NCI-H2029 (cell line): ENCODE measurements at regions not wholly inside any gene's neighbourhood (a gene's known extent, or its start where the extent isn't known, plus 50 kb on each side); places are given as distances from the start of the nearest gene placed in this dataset.
"Not testable (repeated sequence)": the region's sequence is repeated elsewhere in the genome, so short reads cannot be mapped to it uniquely, and the experiment has no call there.

ENCODE experiments used
- DNase-seq: peaks from one replicate; lab custom pipeline; 2025; lab: John Stamatoyannopoulos, UW

DNA sequence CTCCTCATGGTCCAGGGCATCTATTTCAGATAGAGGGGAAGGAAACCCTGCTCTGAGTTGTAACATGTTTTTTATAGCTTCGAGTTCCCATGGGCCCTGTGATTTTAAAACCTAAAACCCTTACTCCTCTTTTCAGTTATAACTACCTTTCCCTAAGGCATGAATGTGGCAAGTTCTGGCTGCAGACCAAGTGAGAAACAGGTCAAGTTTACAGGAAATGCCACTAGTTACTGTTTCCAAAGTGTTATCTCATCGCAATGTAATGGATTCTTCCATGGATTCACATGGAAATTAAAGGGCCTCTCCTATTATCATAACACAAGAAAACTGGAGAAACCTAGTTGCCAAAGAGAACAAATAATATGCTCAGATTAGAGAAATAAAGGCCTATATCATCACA, 574.5 kb upstream of the GRAMD2B start:
- DNase-seq, result no peak

DNA sequence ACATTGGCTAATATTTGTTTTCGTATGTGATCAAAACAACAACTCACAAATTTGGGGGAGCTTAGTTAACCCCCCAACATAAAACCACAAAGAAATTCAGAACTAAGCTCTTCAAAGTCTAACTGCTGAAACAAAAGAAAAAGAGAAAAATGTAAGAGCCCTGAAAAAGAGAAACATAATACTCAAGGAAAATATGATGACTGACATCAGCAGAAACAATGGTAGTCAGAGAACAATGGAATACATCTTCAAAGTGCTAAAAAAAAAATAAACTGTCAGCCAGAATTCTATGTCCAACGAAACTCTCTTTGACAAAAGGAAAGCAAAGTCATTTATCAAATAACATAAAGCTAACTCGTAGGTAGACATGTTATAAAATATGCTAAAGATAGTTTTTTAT, 566.3 kb upstream of the GRAMD2B start:
- DNase-seq, result no peak

DNA sequence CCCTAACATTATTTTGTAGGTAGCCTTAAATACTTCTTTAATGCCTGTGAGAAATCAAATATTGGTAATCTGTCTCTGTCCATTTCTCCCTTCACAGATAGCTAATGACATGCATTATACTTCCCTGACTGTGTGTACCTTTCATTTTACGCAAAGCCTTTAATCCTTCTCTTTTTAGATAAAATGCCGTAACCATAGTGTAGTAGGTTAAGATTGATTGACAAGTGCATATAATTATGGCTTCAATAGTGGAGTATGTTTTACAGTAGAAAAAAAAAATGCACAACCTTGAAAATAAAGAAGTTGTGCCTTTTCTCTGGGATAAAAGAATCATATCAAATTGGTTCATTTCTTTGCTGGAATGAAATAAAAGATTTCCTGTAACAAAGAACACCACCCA, 559.6 kb upstream of the GRAMD2B start:
- no peak for DNase-seq

DNA sequence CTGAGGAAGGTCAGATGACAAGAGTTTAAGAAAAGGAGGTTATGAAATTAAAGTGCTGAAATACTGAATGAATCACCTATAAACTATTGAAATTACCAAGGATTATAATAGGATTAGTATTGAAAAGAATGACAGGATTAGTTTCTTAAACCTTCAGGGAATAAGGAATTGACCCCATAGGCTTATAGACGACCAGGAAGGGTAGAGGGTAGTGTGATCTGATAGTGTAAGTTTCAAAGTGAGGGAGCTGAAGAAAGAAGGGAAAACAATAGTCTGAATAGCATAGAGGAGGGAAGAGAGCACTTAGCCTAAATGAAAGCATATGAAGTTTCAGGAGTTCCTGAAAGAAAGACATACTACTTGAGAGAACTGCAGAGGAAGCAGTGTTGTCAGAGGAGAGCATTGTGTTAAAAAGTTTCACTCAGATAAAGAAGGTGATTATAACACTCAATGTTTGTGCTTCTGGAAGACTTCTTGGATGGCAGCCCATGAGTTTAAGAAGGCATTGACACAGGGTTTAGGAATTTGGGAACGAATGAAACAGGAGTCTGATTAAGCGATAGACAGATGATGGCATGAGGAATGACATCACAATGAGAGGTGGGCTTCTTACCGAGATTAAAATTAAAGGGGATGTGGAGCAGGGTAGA, 557.9 kb upstream of the GRAMD2B start:
- DNase-seq, result no peak

DNA sequence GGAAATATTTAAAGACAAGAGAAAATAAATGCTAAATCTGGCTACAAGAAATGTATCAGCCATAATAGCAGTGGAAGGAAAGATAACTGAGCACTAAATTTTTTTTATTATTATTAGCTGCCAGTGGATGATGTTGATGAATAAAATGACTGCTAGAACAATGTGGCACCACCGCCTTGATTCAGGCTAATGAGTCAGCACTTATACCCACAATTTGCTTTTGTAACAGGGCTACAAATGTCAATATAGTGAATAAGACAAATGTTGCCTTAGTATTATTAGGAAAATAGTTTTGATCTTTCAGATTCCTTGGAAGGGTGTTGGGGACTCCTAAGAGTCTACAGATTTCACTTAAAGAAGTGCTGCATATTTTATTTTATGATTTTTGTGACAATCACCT, 555.2 kb upstream of the GRAMD2B start:
- DNase-seq, result no peak

DNA sequence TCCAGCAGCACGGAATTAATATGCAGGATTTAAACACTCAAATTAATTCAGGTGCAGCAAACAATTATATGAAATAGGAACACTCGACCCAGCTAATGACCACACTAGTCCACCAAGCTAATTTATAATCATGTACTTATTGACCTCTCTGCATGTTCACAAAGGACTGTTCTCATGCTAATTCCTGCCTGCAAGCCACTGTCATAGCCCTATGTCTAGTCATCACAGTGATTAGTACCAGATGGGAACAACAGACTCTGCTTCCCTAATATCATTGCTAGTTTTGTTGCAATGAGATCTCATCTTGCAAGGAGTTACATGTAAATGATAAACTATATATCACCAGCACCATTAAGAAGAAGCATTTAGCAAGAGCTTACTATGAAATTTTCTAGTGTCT, 553.0 kb upstream of the GRAMD2B start:
- DNase-seq, result no peak

DNA sequence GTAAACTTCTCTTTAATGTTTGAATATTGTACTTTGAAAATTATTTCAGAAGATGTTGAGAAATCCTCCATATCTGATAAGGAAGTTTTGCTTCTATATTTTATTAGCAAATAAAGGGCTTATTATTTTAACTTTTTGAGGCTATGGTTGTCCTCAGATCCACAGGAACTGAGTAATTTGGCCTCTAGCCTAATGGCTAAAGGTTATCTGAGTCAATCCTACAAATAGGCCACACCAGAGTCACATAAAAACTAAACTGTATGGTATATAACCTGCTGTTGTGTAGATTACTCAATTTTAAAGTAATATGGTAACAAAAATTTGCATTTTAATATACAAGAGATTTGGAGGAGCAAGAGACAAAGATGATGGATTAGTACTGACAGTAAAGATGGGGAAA, 549.2 kb upstream of the GRAMD2B start:
- DNase-seq, result no peak

DNA sequence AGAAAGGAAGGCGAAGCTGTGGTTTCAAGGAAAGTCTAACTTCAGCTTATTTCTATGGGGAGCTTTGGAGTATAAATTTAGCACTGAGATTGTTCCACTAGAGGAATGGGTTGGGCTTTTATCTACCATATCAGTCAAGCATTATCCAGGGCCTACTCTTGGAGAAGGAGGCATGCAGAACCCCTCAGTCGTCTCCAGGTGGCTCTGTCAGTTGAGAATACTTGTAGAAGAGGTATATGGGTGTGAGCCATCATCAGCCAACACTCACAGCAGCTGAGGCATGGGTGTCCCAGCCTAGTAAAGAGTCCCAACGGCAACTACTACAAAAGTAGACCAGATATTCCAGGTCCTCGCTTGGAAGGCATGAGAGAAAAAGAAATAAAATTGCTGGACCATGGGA, 548.5 kb upstream of the GRAMD2B start:
- DNase-seq, result no peak

DNA sequence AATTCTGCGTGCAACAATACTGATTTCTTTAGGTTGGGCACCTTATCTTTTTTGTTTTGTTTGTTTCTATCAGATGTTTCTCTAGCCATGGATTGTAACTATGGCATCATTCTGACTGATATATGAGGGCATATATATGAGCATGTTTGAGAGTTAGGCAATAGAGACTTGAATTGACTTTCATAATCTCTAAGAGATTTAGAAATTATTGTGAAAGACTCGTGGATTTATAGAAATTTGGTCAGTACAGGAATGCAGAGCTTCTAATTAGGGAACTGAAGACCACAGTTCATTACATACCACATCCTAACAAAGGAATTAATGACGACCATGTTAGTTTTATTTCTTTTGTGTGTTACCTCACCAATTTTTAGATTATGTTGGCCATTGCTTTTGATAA, 546.0 kb upstream of the GRAMD2B start:
- DNase-seq, result no peak

DNA sequence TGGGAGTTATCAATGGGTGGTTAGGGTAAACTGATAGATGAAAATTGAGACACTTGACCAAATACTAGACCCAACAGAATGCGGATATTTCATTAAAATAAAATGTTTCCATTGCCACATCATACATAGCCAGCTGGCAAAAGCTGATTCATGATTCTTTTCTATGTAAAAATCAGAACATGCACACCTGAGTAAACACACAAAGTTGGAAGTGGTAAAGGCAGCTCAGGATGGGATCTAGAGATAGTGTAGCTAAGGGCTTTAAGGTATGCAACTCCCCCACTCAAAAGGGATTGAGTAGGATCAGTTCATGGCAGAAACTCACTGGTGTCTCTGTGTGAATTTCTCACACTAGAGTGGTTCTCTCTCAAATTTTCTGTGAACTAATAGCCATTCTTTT, 541.1 kb upstream of the GRAMD2B start:
- no peak for DNase-seq

DNA sequence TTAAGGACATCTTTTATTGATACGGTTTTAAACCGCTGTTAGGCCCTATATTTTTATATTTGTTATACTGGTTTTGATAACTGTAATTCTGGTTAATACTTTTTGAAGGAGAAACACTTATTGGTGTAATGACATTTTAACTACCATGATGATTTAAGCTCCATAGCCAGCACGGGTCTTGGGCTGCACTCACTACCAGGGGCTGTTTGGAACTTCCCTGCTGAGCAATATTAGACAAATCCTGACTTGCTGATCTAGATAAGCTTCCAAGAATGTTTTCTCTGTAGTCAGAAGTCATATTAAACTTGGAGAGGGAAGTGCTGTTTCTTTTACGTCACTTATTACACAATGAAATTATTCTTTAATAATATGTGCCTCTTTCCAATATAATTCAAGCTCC, 540.0 kb upstream of the GRAMD2B start:
- DNase-seq, result no peak

DNA sequence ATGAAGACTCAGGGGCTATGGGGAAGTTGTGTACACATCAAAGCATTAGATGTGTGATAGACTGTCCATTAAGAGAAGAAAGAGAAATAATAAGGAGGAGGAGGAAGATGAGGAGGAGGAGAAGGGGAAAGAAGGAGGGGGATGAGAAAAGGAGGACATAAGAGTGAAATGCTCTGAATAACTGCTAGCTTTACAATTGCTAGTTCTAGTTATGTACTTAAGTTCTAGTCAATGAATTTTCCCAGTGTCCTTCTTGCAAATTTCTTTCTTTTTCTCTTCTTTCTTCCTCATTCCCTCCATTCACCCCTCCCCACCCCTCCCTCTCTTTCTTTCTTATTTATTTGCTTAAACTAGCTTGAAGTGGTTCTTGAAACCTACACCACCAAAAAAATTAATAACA, 534.9 kb upstream of the GRAMD2B start:
- no peak for DNase-seq

DNA sequence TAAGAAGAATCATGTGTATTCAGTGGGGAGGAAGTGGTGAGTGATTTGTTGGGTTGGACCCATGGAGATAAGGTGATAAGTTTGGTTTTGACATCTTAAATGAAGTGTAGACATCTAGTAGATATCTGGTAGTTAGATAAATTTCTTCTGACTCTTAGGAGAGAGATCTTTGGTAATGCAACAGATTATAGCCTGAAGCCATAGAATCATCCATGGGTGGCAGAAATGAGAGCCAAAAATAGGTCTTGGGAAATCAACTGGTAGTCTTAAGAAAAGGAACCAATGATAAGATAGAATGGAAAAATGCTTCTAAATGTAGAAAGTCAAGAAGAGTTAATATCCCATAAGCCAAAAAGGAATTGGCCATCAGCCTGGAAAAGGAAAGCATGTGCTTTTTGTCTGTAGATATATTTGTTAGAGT, 532.7 kb upstream of the GRAMD2B start:
- no peak for DNase-seq

DNA sequence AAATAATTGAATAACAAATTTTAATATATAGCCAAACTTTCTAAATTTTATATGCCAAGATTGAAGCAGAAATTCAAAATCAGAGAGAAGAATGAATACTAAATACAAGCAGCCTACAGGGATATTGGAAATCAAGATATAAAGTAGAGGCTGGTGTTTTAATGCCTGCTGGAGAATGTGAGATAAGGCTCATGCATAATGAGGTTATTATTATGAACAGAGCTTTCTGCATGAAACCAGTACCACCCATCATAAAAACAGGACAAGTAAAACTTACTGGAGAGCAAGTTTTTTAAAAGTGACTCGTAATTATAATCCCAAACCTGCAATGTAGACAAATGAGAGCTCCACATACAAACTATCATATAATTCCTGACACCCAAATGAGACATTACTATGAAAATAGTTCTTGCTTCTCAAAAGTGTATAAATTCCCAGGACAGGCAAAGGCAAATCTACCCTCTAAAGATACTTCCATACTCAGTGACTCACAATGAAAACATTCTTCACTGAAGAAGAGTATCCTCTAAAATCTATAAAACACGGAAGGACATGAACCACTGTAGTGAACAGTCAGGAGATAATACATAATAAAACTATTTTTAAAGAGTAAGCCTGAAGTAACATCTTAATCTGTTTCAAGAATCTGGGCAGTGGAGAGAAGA, 532.0 kb upstream of the GRAMD2B start:
- no peak for DNase-seq

DNA sequence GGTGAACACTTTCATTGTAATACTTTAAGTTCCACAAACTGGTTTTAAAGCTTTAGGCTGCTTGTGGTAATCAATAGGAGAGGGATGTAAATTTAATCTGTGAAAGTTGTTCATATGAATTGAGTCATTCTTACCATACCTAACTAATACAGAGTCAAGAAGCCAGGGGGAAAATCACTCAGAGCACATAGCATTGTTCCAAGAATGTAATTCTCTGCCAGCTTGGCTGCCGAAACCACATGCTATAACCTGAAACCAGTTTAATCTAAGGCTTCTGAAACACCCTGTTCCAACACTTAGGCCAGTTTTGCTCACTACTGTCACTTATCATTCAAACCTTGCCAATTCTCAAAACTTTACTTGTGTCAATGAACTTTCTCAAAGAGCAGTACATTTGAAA, 528.8 kb upstream of the GRAMD2B start:
- DNase-seq, result no peak

DNA sequence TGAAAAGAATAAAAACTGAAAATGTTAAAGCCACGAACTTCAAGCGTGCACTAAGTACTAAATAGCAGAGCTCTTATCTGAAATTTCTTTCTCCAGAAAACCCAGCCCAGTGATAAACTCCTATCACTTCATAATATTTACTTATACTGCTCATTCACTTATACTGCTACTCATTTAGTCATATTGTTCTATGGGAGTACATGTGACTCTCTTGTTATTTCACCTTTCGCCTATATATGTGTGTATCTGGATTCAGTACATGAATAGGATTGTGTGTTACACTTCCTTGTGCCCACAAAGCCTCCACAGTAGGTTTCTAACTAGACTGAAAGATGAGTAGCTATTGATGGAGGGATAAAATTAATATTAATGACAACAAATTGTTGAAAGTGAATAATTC, 526.8 kb upstream of the GRAMD2B start:
- no peak for DNase-seq

DNA sequence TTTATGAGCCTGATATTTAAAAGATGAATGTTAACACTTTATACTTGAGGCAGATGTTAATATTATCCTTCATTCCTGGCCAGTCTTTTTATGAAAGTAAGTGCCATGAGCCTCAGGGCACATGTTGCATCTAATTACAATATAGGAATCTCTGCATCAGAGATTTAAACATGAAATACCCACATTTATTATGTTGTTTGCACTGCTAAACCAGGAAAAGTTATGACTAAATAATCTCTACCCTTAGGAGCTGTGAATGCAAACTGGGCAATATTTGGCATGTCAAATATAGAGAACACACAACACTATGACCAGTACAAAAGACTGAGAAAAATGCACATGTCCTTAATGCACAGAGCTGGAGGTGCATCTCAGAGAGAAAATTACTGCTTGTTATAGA, 526.1 kb upstream of the GRAMD2B start:
- no peak for DNase-seq

DNA sequence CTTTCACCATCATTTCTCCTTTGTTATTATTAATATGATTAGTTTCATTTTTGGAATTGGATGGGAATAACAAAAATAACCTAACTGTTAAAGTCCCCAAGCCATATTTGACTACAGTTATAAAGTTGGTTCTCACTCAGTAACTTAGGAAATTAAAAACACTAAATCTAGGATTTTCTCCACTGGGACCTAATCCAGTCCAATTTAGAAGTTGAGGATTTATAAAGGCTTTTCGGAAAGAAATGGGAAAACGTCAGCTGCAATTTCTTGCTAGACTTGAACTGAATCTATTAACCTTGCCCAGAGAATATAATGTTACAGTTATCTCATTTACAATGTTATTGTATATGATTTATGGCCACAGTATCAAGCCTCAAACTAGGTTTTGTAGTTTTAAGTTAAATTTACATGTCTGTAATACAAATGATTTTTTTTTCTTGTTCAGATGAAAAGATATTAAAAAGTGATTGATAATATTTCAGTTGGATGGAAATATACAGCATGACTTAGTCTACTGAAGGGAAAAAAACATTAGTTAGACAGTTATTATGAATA, 524.3 kb upstream of the GRAMD2B start:
- DNase-seq, result no peak

DNA sequence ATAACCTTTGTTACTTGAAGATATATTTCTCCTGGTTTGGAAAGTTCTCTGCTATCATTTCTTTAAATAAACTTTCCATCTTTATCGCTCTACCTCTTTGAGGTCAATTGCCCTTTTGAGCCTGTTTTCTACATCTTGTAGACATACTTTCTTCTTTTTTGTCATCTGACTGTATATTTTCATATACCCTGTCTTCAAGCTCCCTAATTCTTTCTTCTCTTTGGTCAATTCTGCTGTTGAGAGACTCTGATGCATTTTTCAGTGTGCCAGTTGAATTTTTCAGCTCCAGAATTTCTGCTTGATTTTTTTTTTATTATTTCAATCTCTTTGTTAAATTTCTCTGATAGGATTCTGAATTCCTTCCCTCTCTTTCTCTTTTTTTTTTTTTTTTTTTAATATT, 511.2 kb upstream of the GRAMD2B start:
- DNase-seq, result no peak

DNA sequence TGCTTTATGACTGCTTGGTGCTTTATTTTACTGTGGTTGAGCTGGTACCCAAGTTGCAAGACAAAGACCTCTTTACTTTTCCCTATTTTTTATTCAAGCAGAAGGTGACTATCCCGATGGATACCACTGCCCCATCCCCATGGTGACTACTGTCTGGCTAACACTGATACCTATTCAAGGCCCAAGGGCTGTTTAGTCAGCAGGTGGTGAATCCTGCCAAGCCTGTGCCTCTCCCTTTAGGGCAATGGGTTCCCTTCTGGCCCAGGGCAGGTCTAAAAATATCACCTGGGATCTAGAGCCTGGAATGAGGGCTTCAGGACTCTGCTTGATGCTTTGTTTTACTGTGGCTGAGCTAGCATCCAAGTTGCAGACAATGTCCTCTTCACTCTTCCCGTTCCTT, 510.0 kb upstream of the GRAMD2B start:
- no peak for DNase-seq

DNA sequence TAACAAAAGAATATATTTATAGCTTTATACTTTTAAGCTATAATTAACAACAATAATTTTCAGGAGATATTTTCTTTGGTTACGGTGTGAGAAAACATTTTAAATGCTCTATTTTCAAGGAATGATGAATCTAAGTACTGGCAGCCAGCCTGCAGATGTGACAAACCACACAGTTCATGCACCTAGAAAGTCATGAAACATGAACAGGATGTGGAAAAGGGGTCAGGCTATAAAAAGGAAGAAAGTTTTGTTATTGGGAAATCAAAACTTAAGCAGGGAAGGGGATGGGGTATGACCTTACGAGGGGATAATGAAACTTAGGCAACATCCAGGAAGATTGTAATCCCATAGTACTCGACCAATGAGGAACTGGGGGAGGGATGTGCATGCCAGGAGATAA, 508.7 kb upstream of the GRAMD2B start:
- DNase-seq, result no peak

DNA sequence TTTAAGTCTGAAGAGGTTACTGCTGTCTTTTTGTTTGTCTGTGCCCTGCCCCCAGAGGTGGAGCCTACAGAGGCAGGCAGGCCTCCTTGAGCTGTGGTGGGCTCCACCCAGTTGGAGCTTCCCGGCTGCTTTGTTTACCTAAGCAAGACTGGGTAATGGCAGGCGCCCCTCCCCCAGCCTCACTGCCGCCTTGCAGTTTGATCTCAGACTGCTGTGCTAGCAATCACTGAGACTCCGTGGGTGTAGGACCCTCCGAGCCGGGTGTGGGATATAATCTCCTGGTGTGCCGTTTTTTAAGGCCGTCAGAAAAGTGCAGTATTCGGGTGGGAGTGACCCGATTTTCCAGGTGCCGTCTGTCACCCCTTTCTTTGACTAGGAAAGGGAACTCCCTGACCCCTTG, 499.3 kb upstream of the GRAMD2B start:
- DNase-seq, result not testable (repeated sequence)

DNA sequence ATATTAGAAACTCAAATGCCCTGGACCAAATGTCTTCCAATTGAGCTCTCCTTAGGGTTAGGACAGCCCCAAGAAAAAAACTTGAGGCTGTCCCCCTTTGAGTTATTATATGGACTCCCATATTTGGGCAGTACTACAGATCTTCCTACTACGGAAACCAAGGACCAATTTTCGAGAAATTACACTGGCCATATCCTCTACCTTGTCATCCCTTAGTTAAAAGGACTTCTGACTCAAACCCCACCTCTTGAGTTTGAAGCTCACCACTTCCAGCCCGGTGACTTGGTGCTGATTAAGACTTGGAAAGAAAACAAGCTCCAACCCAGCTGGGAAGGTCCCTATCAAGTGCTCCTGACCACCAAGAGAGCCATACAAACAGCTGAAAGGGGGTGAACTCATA, 497.0 kb upstream of the GRAMD2B start:
- no peak for DNase-seq

DNA sequence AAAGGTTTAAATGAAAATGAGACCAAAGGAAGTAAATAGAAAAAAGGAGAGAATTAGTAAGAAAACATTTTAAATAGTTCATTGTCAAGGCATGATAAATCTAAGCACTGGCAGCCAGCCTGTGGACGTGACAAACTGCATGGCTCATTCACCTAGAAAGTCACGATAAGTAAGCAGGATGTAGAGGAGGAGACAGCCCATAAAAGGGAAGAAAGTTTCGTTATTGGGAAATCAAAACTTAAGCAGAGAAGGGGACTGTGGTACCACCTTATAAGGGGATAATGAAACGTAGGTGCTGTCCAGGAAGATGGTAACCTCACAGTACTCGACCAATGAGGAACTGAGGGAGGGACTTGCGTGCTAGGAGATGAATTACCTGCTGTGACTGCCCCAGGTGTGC, 494.5 kb upstream of the GRAMD2B start:
- no peak for DNase-seq
